Activated T-cell treated with anti-CD3 and anti-CD28 coated beads for 24 hours (primary cell): ENCODE measurements at regions not wholly inside any gene's neighbourhood (a gene's known extent, or its start where the extent isn't known, plus 50 kb on each side); places are given as distances from the start of the nearest gene placed in this dataset.

Experiments used
- DNase-seq: peaks from one replicate; pipeline ENCODE4 v3.0.0-alpha.2; 2020; ENCODE audit warnings: low read depth

- DNase-seq: no peak
Measured at GRCh38 chr7:117973975-117974374, 100.7 kb upstream of the CTTNBP2 start.

- no peak for DNase-seq
Measured at GRCh38 chr7:117974891-117975290, 101.7 kb upstream of the CTTNBP2 start.

- no peak for DNase-seq
Measured at GRCh38 chr7:117975476-117975875, 102.2 kb upstream of the CTTNBP2 start.

- DNase-seq: no peak
Measured at GRCh38 chr7:117979954-117980497, 106.8 kb upstream of the CTTNBP2 start.

GRCh38 chr7:117982071-117983055 is 109.1 kb upstream of the CTTNBP2 start:
- no peak for DNase-seq

- DNase-seq: no peak
Measured at GRCh38 chr7:117986645-117987269, 113.5 kb upstream of the CTTNBP2 start.

GRCh38 chr7:117990834-117991233 is 117.6 kb upstream of the CTTNBP2 start:
- no peak for DNase-seq

GRCh38 chr7:117992635-117993376 is 119.6 kb upstream of the CTTNBP2 start:
- no peak for DNase-seq

- DNase-seq: no peak
Measured at GRCh38 chr7:117993377-117994003, 120.2 kb upstream of the CTTNBP2 start.

GRCh38 chr7:117995850-117996650 is 122.8 kb upstream of the CTTNBP2 start:
- no peak for DNase-seq

- DNase-seq: no peak
Measured at GRCh38 chr7:117997862-117998825, 124.9 kb upstream of the CTTNBP2 start.

- no peak for DNase-seq
Measured at GRCh38 chr7:118000480-118001202, 127.4 kb upstream of the CTTNBP2 start.

GRCh38 chr7:118003476-118003875 is 130.2 kb upstream of the CTTNBP2 start:
- DNase-seq: no peak

- no peak for DNase-seq
Measured at GRCh38 chr7:118005026-118005425, 131.8 kb upstream of the CTTNBP2 start.

- no peak for DNase-seq
Measured at GRCh38 chr7:118006979-118007378, 133.7 kb upstream of the CTTNBP2 start.

- DNase-seq: no peak
Measured at GRCh38 chr7:118009419-118009818, 136.2 kb upstream of the CTTNBP2 start.

GRCh38 chr7:118011652-118012051 is 138.4 kb upstream of the CTTNBP2 start:
- DNase-seq: no peak

GRCh38 chr7:118013252-118014010 is 140.2 kb upstream of the CTTNBP2 start:
- DNase-seq: no peak
